ENCODE measurements at regions not wholly inside any gene's neighbourhood (a gene's known extent, or its start where the extent isn't known, plus 50 kb on each side); places are given as distances from the start of the nearest gene placed in this dataset.

DNA sequence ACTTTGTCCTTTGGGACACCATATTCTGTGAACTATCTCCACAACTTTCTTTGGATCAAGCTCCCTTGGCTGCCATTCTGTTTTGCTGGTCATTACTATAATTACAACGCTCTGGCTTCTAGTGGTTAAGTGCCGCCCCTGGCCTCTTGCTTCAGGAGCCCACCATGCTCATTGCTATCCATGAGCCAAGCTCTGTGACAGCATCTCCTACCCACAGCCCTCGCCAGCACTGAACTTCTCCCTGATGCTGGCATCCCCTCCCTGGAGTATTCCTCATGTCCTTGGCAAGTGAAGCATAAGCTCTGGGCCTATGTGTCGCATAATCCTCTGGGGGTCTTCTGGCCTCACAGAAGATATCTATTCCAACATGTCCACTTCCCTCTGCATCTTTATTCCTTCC is 60.6 kb upstream of the DHX40 start:
- H3K4me3 ChIP-seq = no peak overlapping the region
- Mint-ChIP-seq H3K9me3 (no peaks in the 10 kb centered on the region), H3K4me1 (peaks cover 4% of the 10 kb centered on the region; the same call in 2 of the 3 replicates), H3K27me3 (ENCODE audit: insufficient read depth, low read depth, poor library complexity) (no peaks in the 10 kb centered on the region), H3K27ac (no peak overlapping the region), H3K36me3 (ENCODE audit: low read depth) (no peaks in the 10 kb centered on the region), H3K4me3 (no peak overlapping the region)
- H3K4me1 ChIP-seq (ENCODE audit: insufficient read depth) = no peaks in the 10 kb centered on the region
- no peaks in the 10 kb centered on the region for H3F3A ChIP-seq (replicated peaks; ENCODE audit: low read depth)
- no peaks in the 10 kb centered on the region for H3K79me2 ChIP-seq (replicated peaks; ENCODE audit: insufficient read depth)
- no peak overlapping the region for H3K4me2 ChIP-seq
- H3K27ac ChIP-seq (ENCODE audit: low read depth) = no peak overlapping the region
- no peak for TF ChIP-seq STAT1 (IDR thresholded peaks at IDR 0.05; ENCODE audit: unreplicated experiment)
- TF ChIP-seq ZNF462 (CRISPR knock-in tag; IDR thresholded peaks at IDR 0.05) = no peak
- no peak for TF ChIP-seq ETS1 (IDR thresholded peaks at IDR 0.05)
- no peak for TF ChIP-seq NANOG (IDR thresholded peaks at IDR 0.05; ENCODE audit: borderline replicate concordance)
- no peak for TF ChIP-seq POLR2AphosphoS5 (IDR thresholded peaks at IDR 0.05; ENCODE audit: low read depth)
- TF ChIP-seq ZNF331 (CRISPR knock-in tag; IDR thresholded peaks at IDR 0.05; ENCODE audit: low read depth) = no peak
- TF ChIP-seq JUNB (IDR thresholded peaks at IDR 0.05; ENCODE audit: unreplicated experiment) = no peak
- TF ChIP-seq EZH2 (IDR thresholded peaks at IDR 0.05; ENCODE audit: low read depth, unreplicated experiment) = no peak
- ATAC-seq = no peak
- H2AFZ ChIP-seq = no peak overlapping the region
- H4K20me1 ChIP-seq (replicated peaks; ENCODE audit: insufficient read depth) = no peaks in the 10 kb centered on the region
- H3K27me3 ChIP-seq (ENCODE audit: insufficient read depth) = no peaks in the 10 kb centered on the region
- DNase-seq (ENCODE audit: low spot score) = no peak
- H3K36me3 ChIP-seq (ENCODE audit: insufficient read depth) = no peaks in the 10 kb centered on the region
- peaks cover 3% of the 10 kb centered on the region for H3K9me2 ChIP-seq (ENCODE audit: insufficient read depth)
